GM19455 (cell line): ENCODE measurements at regions not wholly inside any gene's neighbourhood (a gene's known extent, or its start where the extent isn't known, plus 50 kb on each side); places are given as distances from the start of the nearest gene placed in this dataset.

Experiments used
- ATAC-seq: cut with Tn5 transposase; IDR thresholded peaks from one replicate; pipeline ENCODE4 v1.9.1; 2021; ENCODE audit not compliant: unreplicated experiment

GRCh38 chr7:16065939-16066338, 355.4 kb downstream of the CRPPA start:
- no peak for ATAC-seq

DNA sequence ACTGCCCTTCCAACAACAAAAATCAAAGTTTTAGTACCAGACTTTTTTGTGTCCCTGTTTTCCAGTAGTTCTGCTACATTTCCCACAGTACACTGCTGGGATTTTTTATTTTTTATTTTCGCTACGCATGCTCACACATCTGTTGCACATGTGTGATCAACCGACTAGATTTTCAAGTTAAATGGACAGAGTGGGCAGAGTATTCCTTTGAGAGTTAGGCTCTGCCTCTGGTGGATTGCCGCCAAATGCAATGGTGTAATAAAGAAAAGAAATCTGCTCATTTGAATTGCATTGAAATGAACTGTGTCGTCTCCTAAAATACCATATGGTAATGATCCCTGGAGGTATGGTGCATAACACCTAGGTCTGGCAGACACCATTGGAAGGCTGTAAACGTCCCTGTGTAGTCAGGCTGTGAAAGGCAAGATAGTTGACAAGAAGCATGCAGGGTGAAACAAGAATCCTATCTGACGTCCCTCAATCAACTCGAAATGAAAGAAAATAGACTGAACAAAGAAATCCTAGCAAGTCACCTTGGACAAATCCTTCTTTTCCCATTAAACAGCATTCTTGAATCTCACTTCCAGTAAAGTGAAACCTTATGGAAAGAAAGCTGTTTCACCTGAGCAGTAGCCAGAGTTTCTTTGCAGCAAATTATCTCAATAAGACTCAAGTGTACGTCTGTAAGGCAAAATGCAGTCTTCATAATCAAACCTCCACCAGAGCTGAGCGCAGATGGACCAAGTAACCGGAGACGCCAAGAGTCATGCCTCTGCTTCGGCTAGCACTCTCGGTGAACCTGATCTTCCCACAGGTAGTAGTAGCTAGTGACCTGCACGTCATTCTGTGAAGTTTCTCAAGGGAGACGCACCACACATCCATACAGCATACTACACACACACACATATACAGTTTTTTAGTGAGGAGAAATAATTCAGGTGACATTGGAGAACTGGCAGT, 357.3 kb downstream of the CRPPA start:
- ATAC-seq, result no peak

DNA sequence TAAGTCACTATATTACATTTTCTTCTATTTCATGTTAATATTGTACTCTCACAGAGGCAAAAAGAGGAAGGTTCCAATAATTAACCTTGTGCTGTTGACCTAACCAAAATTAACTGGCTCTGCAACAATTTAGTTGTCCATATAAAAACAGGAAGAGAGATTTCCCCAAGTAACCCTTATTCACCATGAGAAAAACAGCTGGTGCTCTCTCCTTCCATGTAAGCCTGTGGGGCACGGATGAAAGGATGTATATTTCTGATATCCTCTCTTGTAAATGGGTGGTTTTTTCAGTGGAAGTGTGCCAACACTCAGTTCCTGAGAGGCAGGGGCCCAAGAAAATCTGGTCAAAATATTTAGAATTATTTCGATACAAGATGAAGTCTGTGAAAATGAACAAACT, 358.1 kb downstream of the CRPPA start:
- ATAC-seq, result no peak

GRCh38 chr7:16062269-16062668, 359.1 kb downstream of the CRPPA start:
- no peak for ATAC-seq

DNA sequence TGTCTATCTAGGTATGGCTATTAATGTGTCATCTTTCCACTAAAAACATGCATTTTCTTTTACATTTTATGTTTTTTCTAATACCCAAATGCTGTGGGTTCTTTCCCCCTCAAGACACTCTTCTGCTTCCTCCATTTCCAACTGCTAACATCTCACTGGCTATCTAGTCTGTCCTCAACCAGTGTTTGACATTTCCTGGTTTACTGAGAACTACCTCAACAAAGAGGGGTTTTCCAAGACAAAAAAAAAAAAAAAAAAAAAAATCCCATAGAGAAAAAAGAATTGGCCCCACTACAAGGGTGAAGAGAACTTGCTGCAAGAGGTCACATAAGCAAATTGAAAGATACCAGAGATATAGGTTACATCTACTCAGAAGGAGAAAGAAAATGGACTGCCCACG, 359.7 kb downstream of the CRPPA start:
- ATAC-seq, result no peak

GRCh38 chr7:16061011-16061410, 360.3 kb downstream of the CRPPA start:
- no peak for ATAC-seq

DNA sequence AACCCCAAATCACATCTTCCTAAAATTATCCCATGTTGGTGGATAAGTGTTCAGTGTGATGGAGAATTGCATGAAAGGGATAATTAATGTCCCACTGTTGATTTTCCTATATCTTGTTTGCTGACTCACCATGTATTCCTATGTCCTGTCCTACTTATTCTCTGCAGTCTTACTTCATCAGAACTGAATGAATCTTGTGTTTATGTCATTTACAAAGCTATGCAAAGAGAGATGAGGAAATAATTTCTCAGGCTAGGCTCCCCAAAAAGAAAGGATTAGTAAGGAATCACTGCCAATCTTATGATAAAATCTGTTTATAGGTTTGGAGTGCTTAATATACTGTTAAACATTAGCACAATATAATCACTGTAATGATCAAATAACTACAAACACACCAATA, 360.8 kb downstream of the CRPPA start:
- no peak for ATAC-seq

DNA sequence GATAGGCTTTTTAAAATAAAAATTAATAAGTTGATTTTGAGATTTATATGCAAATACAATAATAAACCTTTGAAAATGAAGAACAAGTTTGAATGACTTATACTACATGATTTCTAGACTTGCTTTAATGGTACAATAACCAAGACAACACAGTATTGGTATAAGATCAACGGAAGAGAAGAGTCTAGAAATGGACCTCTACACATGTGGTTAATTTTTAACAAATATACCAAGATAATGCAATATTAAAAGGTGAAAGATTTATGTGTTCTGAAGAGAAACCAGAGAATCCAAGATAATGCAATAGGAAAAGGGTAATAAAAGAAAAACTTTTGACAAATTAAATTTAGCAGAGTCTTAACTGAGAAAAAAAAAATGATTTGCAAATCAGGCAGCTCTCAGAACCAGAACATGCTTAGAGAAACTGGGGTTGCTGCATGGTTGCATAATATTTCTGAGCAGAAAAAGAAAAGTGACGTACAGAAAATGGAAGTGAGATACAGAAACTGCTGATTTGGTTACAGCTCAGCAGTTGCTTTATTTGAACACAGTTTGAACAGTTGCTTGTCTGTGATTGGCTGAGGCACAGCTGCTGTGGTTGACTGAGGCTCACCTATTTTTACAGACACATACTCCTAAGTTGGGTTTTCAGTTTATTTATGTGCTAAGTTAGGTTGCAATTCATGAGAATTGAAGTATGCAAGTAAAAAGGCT, 365.9 kb downstream of the CRPPA start:
- ATAC-seq, result no peak

- no peak for ATAC-seq
Measured at GRCh38 chr7:16051561-16052255, 365.2 kb upstream of the MEOX2 start.

GRCh38 chr7:16046041-16046440, 359.6 kb upstream of the MEOX2 start:
- no peak for ATAC-seq

DNA sequence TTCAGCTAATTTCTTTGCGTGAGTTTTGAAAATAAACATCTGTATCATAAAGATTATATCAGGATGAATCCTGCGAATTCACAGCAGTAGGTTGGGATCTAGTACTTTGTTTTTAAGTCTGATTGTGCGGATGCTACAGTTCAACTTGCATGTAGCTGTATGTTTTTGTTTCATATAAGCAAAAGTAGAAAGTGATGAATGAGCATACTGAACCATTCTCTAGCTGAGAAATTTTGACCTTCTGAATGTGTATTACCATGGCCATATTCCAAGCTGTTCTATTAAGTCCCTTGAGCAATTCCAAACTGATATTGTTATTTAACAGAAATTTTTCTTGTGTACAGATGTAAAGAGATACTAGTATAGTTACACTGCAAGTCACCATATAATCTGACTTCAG, 358.8 kb upstream of the MEOX2 start:
- no peak for ATAC-seq

DNA sequence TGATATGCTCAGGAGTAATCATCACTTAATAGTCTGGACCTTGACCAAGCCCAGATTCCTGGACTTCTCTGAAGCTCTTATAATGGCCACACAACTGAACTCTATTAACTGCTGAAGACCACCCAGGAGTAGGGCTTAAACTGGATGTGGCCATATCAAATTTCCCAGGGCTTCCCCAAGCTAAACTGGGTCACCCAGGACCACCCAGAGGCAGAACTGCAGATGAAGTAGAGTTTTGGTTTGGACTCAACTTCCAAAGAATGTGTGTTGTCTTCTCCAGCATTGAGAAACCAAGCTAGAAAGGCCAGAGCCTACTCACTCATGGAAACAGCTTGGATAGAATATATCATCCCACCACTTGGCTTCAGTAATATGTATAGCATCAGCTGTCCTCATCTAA, 358.2 kb upstream of the MEOX2 start:
- ATAC-seq, result no peak

DNA sequence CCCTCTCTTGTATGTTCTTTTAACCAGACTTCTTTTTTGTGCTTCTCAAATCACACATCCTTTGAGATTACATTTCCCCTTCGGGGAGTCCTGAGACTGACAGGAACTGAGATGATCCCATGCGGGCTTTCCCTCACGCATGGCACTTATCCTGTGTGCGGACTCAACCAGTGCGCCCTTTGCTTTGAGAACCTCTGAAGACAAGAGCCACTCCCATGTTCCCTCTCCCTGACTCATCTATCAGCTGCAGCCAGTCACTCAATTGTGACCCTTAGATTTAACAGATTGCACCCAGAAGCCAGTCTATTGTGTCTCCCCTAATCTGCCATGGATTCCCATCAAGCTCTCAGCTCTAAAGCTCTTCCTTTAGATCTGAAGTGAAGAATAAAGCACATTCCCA, 353.9 kb upstream of the MEOX2 start:
- no peak for ATAC-seq

DNA sequence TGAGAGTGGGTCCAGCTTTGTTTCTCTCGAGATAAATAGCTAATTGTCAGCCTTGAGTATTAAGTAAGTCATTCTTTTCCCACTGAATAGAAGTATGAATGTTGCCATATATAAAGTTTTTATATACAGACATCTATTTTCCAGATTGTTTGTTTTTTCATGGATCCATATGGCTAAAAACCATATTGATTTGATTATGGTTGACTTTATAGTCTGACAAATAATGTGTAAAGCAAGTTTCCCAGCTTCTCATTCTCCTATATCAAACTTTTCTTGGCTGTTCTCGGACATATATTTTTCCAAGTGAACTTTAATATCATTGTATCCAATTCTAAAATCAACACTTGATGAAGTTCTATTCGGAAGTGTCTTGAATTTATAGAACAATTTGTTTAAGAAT, 352.4 kb upstream of the MEOX2 start:
- no peak for ATAC-seq

GRCh38 chr7:16035392-16035791, 348.9 kb upstream of the MEOX2 start:
- ATAC-seq, result no peak

- no peak for ATAC-seq
Measured at GRCh38 chr7:16034866-16035265, 348.4 kb upstream of the MEOX2 start.

DNA sequence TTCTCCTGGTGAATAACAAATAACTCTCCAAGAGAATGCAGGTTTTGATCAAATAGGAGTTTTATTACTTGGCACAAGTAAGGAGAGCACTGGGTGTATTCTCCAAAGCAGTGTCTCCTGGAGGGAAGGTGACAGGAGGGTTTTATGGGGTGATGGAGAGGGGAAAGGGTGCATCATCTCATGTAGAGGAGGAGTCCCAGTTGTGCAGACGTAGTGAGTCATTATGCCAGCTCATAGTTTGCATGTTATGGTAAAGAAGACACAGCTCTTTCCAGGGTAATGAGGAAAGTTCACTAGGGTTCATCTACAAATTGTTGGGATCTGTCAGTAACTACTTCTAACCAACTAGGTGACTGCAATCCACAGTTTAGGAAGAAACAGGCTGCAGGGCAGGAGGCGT, 347.9 kb upstream of the MEOX2 start:
- ATAC-seq, result no peak

DNA sequence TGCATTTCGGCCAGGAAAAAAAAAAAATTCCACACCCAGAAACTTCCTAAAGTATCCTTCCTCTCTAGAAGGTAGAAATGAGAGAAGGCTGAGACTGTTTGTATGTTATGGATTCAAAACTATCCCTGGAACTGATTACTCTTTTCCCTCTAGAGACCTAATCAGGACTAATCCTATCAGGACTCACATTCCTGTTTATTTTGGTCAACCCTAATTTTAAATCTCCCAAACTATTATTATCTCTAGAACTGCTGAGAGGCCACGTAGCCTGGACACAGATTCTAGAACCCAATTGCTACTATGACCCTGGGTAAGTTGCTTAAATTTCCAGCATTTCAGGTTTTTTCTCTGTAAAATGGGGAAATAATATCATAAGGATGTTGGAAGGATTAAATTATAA, 346.8 kb upstream of the MEOX2 start:
- ATAC-seq, result no peak

- no peak for ATAC-seq
Measured at GRCh38 chr7:16028636-16029035, 342.2 kb upstream of the MEOX2 start.

- ATAC-seq, result no peak
Measured at GRCh38 chr7:16028103-16028502, 341.6 kb upstream of the MEOX2 start.

GRCh38 chr7:16027396-16027795, 340.9 kb upstream of the MEOX2 start:
- ATAC-seq, result no peak
